GM04503 (cell line): ENCODE measurements at regions not wholly inside any gene's neighbourhood (a gene's known extent, or its start where the extent isn't known, plus 50 kb on each side); places are given as distances from the start of the nearest gene placed in this dataset.
"Not testable (repeated sequence)": the region's sequence is repeated elsewhere in the genome, so short reads cannot be mapped to it uniquely, and the experiment has no call there.

ENCODE experiments used
- DNase-seq: peaks from one replicate; pipeline ENCODE4 v3.0.0-alpha.2; 2012; ENCODE audit warnings: low read depth

GRCh38 chr1:105138458-105138893, 1388.8 kb downstream of the AMY1C start:
- no peak for DNase-seq

- no peak for DNase-seq
Observed at GRCh38 chr1:105172788-105173187, 1423.1 kb downstream of the AMY1C start.

- DNase-seq, result no peak
Observed at GRCh38 chr1:105180789-105181188, 1431.1 kb downstream of the AMY1C start.

GRCh38 chr1:105204836-105205371, 1455.2 kb downstream of the AMY1C start:
- DNase-seq, result no peak

GRCh38 chr1:105208581-105208980, 1458.9 kb downstream of the AMY1C start:
- no peak for DNase-seq

GRCh38 chr1:105210747-105211146, 1461.0 kb downstream of the AMY1C start:
- DNase-seq, result no peak

- DNase-seq, result no peak
Observed at GRCh38 chr1:105231378-105231777, 1481.7 kb downstream of the AMY1C start.

- no peak for DNase-seq
Observed at GRCh38 chr1:105243411-105243810, 1493.7 kb downstream of the AMY1C start.

- no peak for DNase-seq
Observed at GRCh38 chr1:105243969-105244368, 1494.3 kb downstream of the AMY1C start.

- no peak for DNase-seq
Observed at GRCh38 chr1:105254906-105255305, 1505.2 kb downstream of the AMY1C start.

- DNase-seq, result no peak
Observed at GRCh38 chr1:105260001-105260400, 1510.3 kb downstream of the AMY1C start.

GRCh38 chr1:105270966-105271365, 1521.3 kb downstream of the AMY1C start:
- no peak for DNase-seq

GRCh38 chr1:105272376-105272775, 1522.7 kb downstream of the AMY1C start:
- DNase-seq, result not testable (repeated sequence)

GRCh38 chr1:105294838-105295237, 1545.1 kb downstream of the AMY1C start:
- DNase-seq, result no peak

- DNase-seq, result no peak
Observed at GRCh38 chr1:105310063-105310462, 1560.4 kb downstream of the AMY1C start.

GRCh38 chr1:105317976-105318375, 1568.3 kb downstream of the AMY1C start:
- DNase-seq, result no peak

GRCh38 chr1:105326886-105327285, 1577.2 kb downstream of the AMY1C start:
- DNase-seq, result no peak

- DNase-seq, result no peak
Observed at GRCh38 chr1:105337420-105337819, 1587.7 kb downstream of the AMY1C start.

- DNase-seq, result no peak
Observed at GRCh38 chr1:105343317-105343716, 1593.6 kb downstream of the AMY1C start.

- no peak for DNase-seq
Observed at GRCh38 chr1:105359457-105359856, 1609.8 kb downstream of the AMY1C start.

GRCh38 chr1:105362438-105362837, 1612.7 kb downstream of the AMY1C start:
- no peak for DNase-seq

GRCh38 chr1:105368446-105368845, 1618.7 kb downstream of the AMY1C start:
- DNase-seq, result no peak

GRCh38 chr1:105373681-105374080, 1624.0 kb downstream of the AMY1C start:
- no peak for DNase-seq

- DNase-seq, result no peak
Observed at GRCh38 chr1:105386489-105386888, 1636.8 kb downstream of the AMY1C start.

GRCh38 chr1:105396001-105396400, 1646.3 kb downstream of the AMY1C start:
- DNase-seq, result no peak
